Activated CD4-positive, alpha-beta T cell treated with anti-CD3 and anti-CD28 coated beads, Interleukin-2, amount 50 U/mL, for 48 hours (primary cell): ENCODE measurements at regions not wholly inside any gene's neighbourhood (a gene's known extent, or its start where the extent isn't known, plus 50 kb on each side); places are given as distances from the start of the nearest gene placed in this dataset.
"Not testable (repeated sequence)": the region's sequence is repeated elsewhere in the genome, so short reads cannot be mapped to it uniquely, and the experiment has no call there.

Experiments
- DNase-seq, 2 experiments: peaks; one replicate each; pipeline ENCODE4 v3.0.0-alpha.2; 2020

DNA sequence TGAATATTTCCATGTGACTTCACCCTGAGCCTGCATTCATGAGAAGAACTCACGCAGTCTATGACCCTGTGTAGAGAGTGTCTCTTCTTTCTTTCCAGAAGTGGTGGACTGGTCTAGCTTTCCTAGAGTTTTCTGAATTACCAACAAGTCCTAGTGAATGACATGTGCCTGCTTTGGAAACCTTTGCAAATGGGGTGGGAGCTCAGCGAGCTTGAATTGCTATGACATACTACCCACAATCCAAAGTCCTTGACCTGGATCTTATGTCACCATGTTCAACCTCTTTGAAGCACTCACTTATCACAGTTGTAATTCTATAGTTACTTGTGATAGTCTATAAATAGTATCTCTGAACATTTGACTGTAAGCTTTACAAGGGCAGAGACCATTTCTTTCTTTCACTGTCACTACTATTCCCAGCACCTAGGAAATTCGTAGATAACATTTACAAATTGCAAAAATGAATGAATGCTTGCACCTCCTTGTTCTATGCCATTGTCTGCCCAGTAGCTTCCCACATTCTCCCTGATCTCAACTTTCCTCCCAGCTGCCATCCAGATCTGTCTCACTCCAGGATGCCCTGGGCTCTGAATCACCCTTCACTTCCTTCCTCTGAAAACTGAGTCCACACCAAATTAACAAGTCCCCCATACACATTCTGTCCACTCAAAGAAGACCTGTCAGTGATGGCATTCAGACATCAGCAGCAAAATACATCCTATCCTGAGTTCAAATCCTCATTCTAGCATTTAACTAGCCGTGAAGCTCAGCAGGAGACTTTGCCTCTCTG is 201.9 kb upstream of the SESN3 start:
- DNase-seq, result no peak

DNA sequence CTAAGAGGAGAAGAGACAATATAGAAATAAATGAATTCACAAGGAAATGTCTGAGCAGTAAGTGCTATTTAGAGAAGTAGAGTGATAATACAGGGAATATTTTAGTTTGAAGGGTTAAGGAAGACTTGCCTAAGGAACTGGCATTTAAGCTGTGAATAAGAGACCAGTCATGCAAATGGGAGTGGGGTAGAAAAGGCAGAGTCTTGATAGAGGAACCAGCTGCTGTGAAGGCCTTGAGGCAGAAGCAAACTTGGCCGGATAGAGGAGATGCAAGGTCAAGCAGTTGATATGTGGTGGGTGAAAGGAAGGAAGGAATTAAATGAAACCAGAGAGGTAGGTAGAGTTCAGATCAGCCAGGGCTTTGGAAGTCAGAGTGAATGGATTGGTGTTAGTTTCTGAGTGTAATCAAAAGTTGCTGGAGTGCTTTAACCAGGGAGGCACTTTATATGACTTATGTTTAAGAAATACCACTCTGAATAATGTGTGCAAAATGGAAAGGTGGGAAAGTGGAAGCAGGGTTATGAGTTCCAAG is 198.4 kb upstream of the SESN3 start:
- DNase-seq, result no peak

DNA sequence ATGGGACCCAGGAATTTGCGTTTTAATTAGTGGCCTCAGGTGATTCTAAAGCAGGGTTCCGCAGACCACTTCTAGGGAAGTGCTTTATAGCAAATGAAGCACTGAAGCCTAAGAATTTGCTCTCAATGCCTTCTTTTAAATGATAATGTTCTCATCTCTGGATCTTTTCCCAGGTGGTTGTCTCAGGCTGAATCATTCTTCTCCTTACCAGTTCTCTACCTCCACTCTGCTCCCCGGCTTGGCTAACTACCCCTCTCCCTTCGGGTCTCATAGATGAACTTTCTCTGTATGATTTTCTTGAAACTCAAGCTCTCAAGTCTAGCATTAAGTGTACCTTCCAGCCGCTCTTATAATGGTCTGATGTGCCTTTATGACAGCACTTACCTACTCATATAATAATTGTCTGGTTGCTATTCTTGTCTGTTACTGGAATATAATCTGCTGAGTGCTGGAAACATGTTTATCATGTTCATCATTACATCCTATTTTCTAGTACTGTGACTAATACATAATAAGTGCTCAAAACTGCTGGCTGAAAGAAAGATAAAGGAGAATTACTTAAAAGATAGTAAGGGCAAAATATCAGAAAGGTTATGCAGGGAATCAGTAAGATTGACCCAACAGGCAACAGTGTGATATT is 195.9 kb upstream of the SESN3 start:
- no peak for DNase-seq

DNA sequence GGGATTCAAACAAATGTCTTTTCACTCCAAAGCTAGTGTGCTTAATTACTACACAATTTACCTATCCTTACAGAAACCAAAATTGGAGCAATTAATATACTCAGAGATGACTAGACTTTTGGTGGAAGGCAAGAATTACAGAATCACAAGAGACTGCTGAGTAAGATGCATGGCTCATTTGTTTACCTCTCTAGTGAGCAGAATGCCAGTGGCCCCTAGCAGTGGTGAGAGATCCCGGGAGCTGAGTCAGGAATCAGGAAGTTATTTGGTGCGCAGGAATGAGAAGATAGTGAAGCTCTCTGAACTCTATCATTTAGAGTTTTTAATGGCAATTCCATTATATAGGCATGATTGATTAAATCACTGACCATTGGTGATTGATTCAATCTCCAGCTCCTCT is 188.9 kb upstream of the SESN3 start:
- no peak for DNase-seq

DNA sequence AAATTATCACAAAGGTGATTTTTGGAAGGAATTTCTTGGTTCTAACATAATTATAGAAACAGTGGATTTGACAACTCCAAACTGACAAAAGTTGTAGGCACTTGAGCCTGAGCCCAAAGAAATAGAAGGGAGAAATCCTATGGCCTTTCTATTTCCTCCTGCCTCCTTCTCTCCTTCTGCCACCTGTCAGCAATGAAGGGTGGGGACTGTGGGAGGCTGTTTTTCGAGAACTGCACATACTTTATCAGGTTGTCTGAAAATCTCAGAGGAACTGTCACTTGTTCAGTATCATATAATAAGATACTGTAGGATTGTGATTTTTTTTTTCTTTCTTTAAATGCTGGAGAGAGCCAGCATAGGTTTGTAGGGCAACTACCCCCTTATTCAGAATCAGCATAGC is 187.9 kb upstream of the SESN3 start:
- no peak for DNase-seq

DNA sequence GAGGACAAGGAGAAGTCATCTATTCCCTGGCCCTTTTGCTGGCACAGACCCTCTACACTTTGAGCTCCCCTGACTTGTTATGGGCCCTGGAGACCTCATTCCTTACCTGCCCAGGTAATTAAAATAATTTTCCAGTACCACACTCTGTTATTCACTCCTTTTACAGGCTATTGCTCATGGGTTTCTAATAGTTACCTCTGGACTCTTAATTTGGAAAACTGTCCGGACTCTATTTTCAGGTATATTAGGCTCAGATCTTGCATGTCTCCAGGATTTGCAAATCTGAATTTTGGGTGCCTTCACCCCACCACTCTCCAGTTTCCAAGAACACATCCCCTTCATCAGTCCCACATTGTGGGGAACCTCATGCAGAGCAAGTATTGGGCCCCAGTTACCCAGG is 186.8 kb upstream of the SESN3 start:
- DNase-seq, result no peak

DNA sequence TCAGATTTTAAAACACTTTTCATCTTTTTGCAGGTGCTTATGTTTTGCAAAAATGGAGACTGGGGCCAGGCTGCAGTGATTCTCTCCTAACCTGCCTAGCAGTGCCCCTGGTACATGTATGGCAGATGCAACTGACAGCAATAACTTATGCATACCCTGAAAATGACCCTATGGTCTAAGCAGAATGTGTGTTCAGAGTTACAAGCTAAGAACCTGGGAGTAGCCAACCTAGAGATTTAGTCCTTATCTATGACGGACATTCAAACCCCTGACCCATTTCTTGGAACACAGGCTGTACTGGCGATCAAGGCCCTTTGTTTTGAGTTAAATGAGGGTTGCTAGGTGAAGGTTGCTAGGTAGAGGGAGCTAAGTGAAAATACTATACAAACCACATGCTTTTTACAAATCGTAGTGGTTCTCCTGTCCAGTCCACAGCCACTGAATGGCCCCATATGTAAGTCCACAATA is 184.9 kb upstream of the SESN3 start:
- no peak for DNase-seq

DNA sequence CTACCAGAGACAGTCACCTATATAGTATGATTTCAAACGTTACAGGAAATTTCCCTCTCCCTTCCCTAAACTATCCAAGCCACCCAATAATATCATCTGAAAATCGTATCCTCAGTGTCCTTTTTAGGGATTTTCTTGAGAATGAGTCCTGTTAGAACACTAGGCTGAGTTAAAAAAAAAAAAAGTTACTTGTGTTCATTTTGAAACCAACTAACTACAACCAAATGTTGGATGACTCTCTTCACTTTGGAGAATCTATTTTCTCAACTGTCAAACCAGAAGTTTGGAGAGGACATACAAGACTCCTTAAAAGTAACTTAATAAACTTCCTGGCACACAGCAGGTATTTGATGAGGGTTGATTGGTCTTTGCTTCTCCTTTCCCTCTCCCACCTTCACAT is 183.2 kb upstream of the SESN3 start:
- no peak for DNase-seq

DNA sequence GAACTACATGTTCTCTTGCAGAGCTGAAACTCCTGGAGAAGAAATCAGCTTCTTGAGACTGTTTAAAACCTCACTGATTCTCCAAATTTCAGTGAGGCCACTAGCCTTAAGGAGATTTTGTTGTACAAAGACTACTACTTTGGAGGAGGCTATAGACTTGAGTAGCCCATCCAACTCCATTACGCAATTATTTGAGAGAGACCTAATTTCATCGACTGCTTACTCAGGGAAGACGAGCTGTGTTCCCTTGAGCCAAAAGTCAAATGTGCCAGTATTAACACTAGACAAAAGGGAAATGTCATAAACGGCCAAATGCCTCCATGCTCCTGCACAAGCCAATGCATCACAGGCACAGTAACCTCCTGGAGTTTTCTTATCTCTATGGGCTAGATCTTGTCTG is 182.8 kb upstream of the SESN3 start:
- no peak for DNase-seq

DNA sequence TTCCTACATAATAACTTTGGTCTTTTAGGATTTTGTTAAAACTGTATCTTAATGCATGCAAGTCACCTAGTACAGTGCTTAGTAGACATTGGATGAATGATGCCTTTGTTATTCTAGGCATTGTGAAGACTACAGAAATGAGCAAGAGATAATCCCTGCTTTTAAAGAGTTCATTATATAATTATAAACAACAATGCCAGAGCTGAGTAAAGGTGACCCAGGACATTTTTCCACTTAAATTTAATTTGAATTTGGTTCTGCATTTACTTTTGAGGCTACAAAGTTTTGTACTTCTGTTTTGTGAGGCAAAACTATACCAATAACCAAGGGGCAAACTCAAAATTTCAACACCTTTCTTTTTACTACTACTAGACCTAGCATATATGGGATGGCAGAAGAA is 182.0 kb upstream of the SESN3 start:
- no peak for DNase-seq

DNA sequence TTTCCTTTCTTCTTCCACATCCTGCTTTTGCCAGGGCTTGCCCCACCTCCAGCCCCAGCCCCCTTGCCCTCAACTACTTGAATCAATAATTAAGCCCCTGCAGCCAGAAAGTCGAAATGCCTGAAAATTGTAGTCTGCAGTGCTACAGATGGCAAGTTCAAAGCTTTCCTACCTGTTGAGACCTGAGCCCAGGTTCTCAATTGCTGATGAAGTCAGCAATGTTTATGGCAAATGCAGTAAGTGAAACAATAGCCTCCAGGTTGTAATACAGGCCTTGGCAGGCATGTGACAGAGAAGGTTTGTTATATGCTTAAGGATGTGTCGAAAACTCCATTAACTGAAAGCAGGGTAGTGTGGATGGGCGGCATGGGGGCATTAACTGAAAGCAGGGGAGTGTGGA is 181.1 kb upstream of the SESN3 start:
- DNase-seq, result no peak

DNA sequence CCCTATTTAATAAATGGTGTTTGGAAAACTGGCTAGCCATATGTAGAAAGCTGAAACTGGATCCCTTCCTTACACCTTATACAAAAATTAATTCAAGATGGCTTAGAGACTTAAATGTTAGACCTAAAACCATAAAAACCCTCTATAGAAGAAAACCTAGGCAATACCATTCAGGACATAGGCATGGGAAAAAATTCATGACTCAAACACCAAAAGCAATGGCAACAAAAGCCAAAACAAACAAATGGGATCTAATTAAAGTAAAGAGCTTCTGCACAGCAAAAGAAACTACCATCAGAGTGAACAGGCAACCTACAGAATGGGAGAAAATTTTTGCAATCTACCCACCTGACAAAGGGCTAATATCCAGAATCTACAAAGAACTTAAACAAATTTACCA is 179.7 kb upstream of the SESN3 start:
- not testable (repeated sequence) for DNase-seq

DNA sequence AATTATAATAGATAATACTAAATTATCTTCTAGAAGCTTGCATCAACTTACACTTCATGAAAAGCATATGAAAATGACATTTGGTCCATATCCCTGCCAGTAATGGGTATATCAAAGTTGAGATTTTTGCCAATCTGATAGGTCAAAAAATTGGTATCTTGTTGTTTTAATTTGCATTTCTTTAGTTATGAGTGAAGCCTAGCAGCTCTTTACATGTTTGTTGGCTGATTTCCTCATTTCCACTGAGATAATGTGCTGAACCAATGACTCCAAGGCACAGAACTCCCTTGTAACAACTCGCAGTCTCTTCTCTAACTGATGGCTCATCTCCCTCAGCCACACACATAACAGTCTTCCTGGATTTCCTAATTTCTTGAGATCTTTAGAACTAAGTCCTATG is 175.3 kb upstream of the SESN3 start:
- no peak for DNase-seq

DNA sequence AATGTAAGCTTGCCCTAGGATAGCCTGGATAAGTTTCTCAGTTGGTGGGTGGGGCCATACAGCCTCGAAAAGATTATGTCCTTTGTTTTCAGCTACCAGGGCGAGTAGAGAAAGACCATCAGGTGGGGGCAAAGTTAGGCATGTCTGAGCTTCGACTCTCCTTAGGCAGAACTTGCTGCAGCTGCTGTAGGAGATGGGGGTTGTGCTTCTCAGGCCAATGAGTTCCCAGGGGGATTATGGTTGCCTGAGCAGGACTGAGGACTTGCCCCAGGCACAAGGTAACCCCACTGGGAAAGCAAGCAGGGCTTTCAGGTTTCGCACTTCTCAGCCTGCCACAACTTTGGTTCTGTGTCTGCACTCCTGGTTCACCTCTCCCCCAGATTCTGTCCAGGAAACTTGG is 173.4 kb upstream of the SESN3 start:
- DNase-seq, result no peak

DNA sequence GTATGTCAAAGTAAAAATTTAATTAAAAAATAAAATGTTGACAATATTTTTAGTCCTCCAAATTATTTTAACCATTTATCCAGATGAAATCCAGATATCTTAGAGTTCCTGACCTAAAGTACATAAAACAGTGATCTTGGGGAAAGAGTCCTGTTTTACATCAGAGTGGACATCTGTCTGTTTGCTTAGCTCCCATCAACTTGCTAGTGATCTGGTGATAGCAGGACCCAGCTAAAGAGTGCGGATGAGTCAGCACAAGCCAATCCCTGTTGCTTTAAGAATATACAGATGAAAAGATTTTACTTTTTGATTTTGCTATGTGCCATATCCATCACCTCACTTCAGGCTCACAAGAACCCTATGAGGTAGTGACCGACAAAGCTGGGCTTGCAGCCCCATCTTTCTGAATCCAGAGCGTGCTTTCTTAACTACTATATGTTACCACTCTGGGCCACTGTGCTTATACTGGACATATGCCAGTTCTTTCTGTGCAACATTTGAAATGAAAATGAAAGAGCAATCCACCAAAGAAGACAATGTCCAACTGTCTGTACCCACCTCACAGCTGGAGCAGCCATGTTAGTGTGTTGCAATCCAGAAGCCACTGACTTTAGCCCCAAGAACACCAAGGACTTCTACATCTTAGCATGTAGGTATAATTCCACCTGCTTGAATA is 167.6 kb upstream of the SESN3 start:
- no peak for DNase-seq

DNA sequence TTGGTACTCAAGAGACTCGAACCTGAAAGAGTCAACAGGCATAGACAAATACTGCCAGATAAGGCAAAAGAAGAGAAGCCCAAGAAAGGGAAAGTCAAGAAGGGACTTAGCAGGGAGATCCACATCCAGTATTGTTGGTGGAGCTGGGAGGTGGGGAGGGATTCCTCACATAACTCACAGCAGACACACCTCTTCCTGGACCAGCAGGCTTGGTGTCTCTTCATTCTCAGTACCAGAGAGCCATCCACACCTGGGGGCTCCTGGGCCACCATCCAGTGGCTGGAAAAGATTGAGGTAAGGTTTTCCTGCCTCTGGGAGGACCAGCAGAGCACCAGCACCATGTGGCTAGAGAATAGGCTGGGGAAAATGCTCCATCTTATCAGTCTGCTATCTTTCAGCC is 161.6 kb upstream of the SESN3 start:
- no peak for DNase-seq

DNA sequence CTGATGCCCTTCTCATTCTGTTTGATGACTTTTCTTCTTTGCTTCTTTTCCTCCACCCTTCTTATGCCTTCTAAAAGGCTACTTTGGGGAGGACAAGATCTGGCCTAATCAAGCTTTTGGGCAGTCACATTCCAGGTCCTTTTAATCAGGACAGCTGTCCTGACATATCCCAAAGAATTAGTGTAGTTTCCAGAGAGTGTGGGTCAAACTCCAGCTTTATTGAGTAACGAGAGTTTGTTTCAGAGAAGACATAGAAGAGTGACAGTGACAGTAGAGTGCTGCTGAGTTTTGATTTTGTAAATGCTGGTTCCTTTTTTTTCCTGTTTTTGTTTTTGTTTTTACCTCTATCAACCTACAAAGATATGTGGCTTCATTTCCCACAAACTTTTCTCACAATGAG is 158.4 kb upstream of the SESN3 start:
- no peak for DNase-seq

DNA sequence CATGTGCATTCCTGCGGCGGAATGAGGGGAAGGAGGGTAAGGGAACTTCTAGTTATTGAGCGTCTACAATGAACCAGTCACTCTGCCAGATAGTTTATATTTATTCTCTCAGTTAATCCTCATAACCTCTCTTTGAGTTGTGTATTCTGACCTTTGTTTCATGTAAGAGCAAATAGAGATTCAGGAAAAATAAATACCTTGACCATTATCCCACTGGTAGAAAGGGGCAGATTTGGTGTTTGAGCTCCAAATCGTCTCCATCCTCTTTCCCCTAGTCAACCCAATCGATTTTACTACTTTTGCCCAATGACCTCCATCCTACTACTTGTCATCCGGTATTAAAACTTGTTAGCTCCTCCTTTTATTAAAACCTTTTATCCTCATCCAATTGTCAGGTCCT is 157.1 kb upstream of the SESN3 start:
- no peak for DNase-seq

DNA sequence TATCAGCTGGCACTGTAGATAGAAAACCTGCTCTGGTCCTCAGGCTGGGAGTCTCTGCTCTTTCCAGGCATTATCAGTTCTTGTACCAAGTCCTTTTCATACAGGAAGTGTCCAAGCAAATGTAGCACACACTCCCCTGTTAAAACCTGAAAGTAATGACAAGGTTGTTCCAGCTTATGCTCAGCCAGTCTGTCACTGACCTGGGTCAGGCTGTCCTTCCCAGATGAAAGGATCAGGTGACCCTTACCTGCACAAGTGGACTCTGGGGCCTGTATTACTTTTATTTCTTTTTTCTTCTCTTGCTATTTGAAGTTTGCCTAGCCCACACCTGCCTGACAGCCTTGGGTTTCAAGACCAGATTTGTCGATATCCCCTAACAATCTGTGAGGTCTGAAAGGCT is 156.3 kb upstream of the SESN3 start:
- DNase-seq, result no peak

DNA sequence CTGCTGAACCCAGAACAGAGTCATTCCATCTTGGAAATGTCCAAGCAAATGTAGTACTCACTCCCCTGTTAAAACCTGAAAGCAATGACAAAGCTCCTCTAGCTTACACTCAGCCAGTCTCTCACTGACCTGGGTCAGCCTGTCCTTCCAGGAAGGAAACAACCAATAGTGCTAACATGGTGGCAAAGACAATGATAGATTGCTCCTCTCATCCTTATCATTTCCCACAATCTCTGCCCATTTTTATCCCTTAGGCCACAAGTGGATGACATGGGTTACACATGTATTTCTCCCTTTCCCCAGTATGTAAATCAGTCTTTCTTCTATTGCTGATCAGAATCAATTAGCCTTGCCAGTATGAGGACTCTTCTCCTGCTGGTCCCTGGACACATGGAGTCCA is 154.6 kb upstream of the SESN3 start:
- no peak for DNase-seq

DNA sequence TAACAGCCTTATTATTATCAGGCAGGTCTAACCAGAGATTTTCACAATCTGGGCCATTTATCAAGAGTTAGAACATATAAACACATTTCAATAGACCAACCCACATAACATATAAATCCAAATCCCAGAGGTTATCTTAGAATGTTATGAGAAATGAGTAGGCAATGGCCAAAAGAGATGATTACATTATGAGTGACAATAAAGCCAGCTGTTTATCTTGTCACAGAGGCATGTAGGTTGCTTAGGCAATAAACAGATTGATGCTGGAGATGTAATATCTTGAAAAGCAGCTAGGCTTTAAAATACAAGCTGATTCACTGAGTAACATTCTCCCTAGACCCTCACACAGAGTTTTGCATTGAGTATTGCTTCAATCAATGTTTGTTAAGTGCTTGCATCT is 148.5 kb upstream of the SESN3 start:
- no peak for DNase-seq

DNA sequence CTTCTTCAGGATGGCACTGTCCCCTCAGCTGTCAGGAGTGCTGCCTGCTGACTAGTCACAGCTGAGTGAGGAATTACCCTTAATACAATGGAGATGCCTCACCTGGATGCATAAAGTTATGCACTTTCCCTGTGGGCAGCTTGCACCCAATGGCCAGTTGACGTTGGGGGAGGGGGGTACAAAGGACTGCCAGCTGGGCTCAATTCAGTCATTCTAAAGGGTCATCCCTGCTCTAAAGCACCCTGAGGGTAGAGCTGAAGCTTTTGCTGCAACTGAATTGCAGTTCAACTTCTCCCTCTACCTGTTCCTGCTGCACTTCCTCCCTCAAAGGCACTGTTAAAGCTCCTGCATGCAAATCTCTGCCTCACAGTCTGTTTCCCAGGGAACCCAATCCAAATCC is 147.8 kb upstream of the SESN3 start:
- DNase-seq, result no peak

DNA sequence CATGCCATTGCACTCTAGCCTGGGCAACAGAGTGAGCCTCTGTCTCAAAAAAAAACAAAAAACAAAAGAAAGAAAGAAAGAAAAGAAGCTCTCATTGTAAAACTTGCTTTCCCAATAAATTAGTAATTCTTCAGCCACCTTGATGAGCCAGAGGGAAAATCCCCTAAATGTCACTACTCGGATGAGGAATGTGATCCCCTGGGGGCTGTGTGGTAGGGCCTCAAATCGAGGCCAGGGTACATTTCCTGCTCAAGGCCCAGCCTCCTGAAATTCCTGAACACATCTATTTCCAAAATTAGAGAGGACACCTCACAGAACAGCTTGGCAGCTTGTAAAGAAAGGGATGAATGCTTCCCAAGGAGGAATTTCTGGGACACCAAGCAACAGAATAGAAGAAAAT is 147.1 kb upstream of the SESN3 start:
- DNase-seq, result no peak

DNA sequence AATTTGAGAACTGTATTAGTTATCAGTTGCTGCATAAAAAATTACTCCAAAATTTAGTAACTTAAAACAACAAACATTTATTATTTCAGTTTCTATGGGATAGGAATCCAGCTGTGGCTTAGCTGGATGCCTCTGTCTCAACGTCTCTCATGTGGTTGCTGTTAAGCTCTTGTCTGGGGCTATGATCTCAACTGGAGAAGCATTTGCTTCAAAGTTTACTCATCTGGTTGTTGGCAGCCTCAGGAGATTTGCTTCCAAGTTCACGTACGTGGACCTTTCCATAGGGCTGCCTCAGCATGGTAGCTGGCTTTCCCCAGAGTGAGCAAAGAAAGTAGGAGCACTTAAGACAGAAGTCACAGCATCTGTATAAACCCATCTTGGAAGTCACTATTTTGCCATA is 144.9 kb upstream of the SESN3 start:
- DNase-seq, result no peak
